Endothelial cell of umbilical vein (primary cell): ENCODE measurements at regions not wholly inside any gene's neighbourhood (a gene's known extent, or its start where the extent isn't known, plus 50 kb on each side); places are given as distances from the start of the nearest gene placed in this dataset.

Experiments used
- BruUV-seq: library from RNA; stranded (reverse); fragments of 400-500 nt; replicated peaks from 2 replicates; lab custom pipeline; 2021; lab: Mats Ljungman, UMichigan
- CTCF ChIA-PET: fragments of 300-600, 350-600 bp; sonication (Branson Sonifier 250); formaldehyde crosslinking; loops from one replicate; lab custom pipeline; 2021; ENCODE audit warnings: antibody characterized with exemption, inconsistent platforms; lab: Charles Lee
- POLR2A ChIA-PET: fragments of 300-600, 350-600 bp; sonication (Branson Sonifier 250); formaldehyde crosslinking; loops from one replicate; lab custom pipeline; 2021; ENCODE audit warnings: antibody characterized with exemption, inconsistent platforms; lab: Charles Lee
- DNase-seq: peaks from one replicate; pipeline ENCODE4 v3.0.0-alpha.2; 2011; ENCODE audit warnings: low read depth, low spot score
- FAIRE-seq: peaks from 2 replicates; lab custom pipeline; 2011; peaks lifted over from hg19 to GRCh38; lab: Jason Lieb, UNC
- H2AFZ ChIP-seq: 2 replicates; pipeline ENCODE4 v1.6.0; 2012; ENCODE audit warnings: low read depth, low read length, control low read depth, inconsistent platforms
- H3K27ac ChIP-seq: 2 replicates; pipeline ENCODE4 v1.5.1; 2011; ENCODE audit warnings: low read depth, mild to moderate bottlenecking, control low read depth, low read length, moderate library complexity; ENCODE audit not compliant: insufficient read depth
- H3K27me3 ChIP-seq, 2 experiments: 2 replicates each; pipeline versions ENCODE4 v1.6.0 to v1.6.1; 2011; ENCODE audit warnings: low read length in 2 of 2, mixed read lengths in 1 of 2; ENCODE audit not compliant: control insufficient read depth in 2 of 2, insufficient read depth in 2 of 2
- H3K36me3 ChIP-seq, 2 experiments: 2 replicates in 1 of 2; 3 replicates in 1 of 2; pipeline ENCODE4 v1.5.1; 2011; ENCODE audit warnings: low read length in 2 of 2, mild to moderate bottlenecking in 1 of 2, moderate library complexity in 1 of 2; ENCODE audit not compliant: control insufficient read depth in 2 of 2, insufficient read depth in 2 of 2; ENCODE audit errors: extremely low read depth in 1 of 2
- H3K4me1 ChIP-seq: 3 replicates; pipeline ENCODE4 v1.5.1; 2011; ENCODE audit warnings: mild to moderate bottlenecking, low read length; ENCODE audit not compliant: control insufficient read depth, insufficient read depth; ENCODE audit errors: extremely low read depth
- H3K4me2 ChIP-seq: 2 replicates; pipeline ENCODE4 v1.6.1; 2011; ENCODE audit warnings: low read length, control low read depth, mixed read lengths; ENCODE audit not compliant: insufficient read depth
- H3K4me3 ChIP-seq, 3 experiments: fragments of 200-600 bp in 1 of 3; sonication (generic), shearing (Covaris generic) in 1 of 3; replicated peaks in 1 of 3; 2 replicates each; pipeline ENCODE4 v1.5.1; 2011 to 2016; ENCODE audit warnings: control low read depth in 3 of 3, low read length in 3 of 3, mild to moderate bottlenecking in 2 of 3, inconsistent platforms in 1 of 3, low read depth in 1 of 3, moderate library complexity in 1 of 3; ENCODE audit not compliant: insufficient read depth in 1 of 3
- H3K79me2 ChIP-seq: 2 replicates; pipeline ENCODE4 v1.6.0; 2012; ENCODE audit warnings: low read length, inconsistent platforms; ENCODE audit not compliant: control insufficient read depth, insufficient read depth
- H3K9ac ChIP-seq: replicated peaks from 2 replicates; pipeline ENCODE3; 2011; ENCODE audit warnings: low read length, control low read depth; ENCODE audit not compliant: insufficient read depth; ENCODE audit errors: extremely low read depth
- H3K9me1 ChIP-seq: replicated peaks from 3 replicates; pipeline ENCODE4 v1.6.0; 2011; ENCODE audit warnings: mild to moderate bottlenecking, low read length; ENCODE audit not compliant: control insufficient read depth, insufficient read depth; ENCODE audit errors: extremely low read depth
- H3K9me3 ChIP-seq: replicated peaks from 2 replicates; pipeline ENCODE4 v1.5.1; 2012; ENCODE audit warnings: low read length, inconsistent platforms; ENCODE audit not compliant: control insufficient read depth, insufficient read depth
- H4K20me1 ChIP-seq: replicated peaks from 2 replicates; pipeline ENCODE3; 2011; ENCODE audit warnings: mild to moderate bottlenecking, low read length; ENCODE audit not compliant: control insufficient read depth, insufficient read depth; ENCODE audit errors: extremely low read depth
- EZH2 ChIP-seq: IDR thresholded peaks from 2 replicates; pipeline ENCODE4 v1.6.1; 2012; ENCODE audit warnings: borderline replicate concordance, low read depth, mild to moderate bottlenecking, moderate library complexity, low read length, inconsistent platforms; ENCODE audit not compliant: severe bottlenecking
- FOS ChIP-seq: IDR thresholded peaks from 2 replicates; pipeline ENCODE4 v1.6.1; 2011; ENCODE audit warnings: mild to moderate bottlenecking, low read length, moderate library complexity, borderline replicate concordance; ENCODE audit not compliant: insufficient read depth
- GATA2 ChIP-seq: IDR thresholded peaks from 2 replicates; pipeline ENCODE4 v1.7.0; 2011; ENCODE audit warnings: low read depth, mild to moderate bottlenecking, moderate library complexity, mixed read lengths, low read length; ENCODE audit not compliant: insufficient read length, insufficient read depth
- JUN ChIP-seq: IDR thresholded peaks from 2 replicates; pipeline ENCODE4 v1.6.1; 2011; ENCODE audit warnings: borderline replicate concordance, low read depth; ENCODE audit not compliant: insufficient read length, insufficient read depth
- MYC ChIP-seq: IDR thresholded peaks from one replicate; pipeline ENCODE4 v1.6.1; 2011; ENCODE audit warnings: mild to moderate bottlenecking, low read depth, low read length
- POLR2A ChIP-seq: IDR thresholded peaks from 2 replicates; pipeline ENCODE4 v1.6.1; 2012; ENCODE audit warnings: low read depth, mild to moderate bottlenecking, control low read depth, low read length
- POLR2AphosphoS5 ChIP-seq: IDR thresholded peaks from 2 replicates; pipeline ENCODE4 v1.6.1; 2012; ENCODE audit warnings: low read depth, mild to moderate bottlenecking, control low read depth, low read length, moderate library complexity; ENCODE audit not compliant: insufficient read depth
- dilution Hi-C: fragments of 300-500 bp; cut with MboI; formaldehyde crosslinking; loops from one replicate; pipeline ENCODE4 v1.15.0; 2019; ENCODE audit warnings: low sequenced_read_pairs; ENCODE audit not compliant: extremely low pct_ligation_motif_present
- intact Hi-C: fragments of 100-400 bp; cut with micrococcal nuclease; formaldehyde crosslinking; loops from one replicate; pipeline ENCODE4 v1.10.0; 2022
- TF ChIP-seq, protein P1 (sequence below): IDR thresholded peaks from 2 replicates; pipeline ENCODE4 v1.6.1; 2011; ENCODE audit not compliant: insufficient read depth, insufficient read length
- TF ChIP-seq, protein P2 (sequence below), 2 donors: IDR thresholded peaks; 1 replicate in 1 of 2; 2 replicates in 1 of 2; pipeline ENCODE4 v1.5.1; 2011; ENCODE audit warnings: low read length in 2 of 2, mild to moderate bottlenecking in 2 of 2, moderate library complexity in 2 of 2, control low read depth in 1 of 2, inconsistent platforms in 1 of 2, low read depth in 1 of 2; ENCODE audit not compliant: insufficient read depth in 1 of 2; ENCODE audit errors: extremely low read depth in 1 of 2

DNA sequence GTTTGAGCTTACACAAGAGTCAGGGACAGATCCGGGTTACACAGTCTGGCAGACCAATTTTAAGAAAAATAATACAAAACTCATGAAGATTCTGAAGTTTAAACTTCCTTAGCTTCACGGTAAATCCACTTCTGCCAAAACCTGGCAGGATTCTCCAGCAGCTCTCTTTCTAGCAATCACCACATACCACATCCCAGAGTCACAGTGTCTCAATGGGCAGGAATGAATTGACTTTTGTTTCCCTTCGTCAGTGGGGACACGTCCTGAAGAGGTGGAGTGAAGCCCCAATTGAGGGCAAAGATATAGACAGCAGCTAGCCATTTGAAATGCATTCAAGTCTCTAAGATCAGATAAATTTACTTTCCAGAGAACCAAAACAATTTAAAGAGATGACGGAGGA lies 117.1 kb upstream of the ARHGAP5 start:
- Histone ChIP-seq H3K27me3 (no peaks in the 10 kb centered on the region), H3K9me3 (no peaks in the 10 kb centered on the region), H3K4me2 (no peak overlapping the region), H3K4me1 (no peaks in the 10 kb centered on the region), H3K27ac (no peak overlapping the region), H3K9me1 (no peaks in the 10 kb centered on the region), H3K79me2 (no peaks in the 10 kb centered on the region), H2AFZ (no peak overlapping the region), H3K9ac (no peak overlapping the region), H3K4me3 (no peak overlapping the region), H3K36me3 (no peaks in the 10 kb centered on the region), H4K20me1 (no peaks in the 10 kb centered on the region)
- intact Hi-C loops = no loop called here
- CTCF ChIA-PET = interaction anchor here (1.5 kb wide), 1 partner anchor 9 kb away, joined by 3 read pairs; no protein-coding TSS in a partner anchor
- TF ChIP-seq, protein P1, sequence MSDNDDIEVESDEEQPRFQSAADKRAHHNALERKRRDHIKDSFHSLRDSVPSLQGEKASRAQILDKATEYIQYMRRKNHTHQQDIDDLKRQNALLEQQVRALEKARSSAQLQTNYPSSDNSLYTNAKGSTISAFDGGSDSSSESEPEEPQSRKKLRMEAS = no peak
- TF ChIP-seq POLR2AphosphoS5 (no peak), POLR2A (no peak), JUN (no peak), MYC (no peak), EZH2 (no peak), FOS (no peak), GATA2 (no peak)
- TF ChIP-seq, protein P2, sequence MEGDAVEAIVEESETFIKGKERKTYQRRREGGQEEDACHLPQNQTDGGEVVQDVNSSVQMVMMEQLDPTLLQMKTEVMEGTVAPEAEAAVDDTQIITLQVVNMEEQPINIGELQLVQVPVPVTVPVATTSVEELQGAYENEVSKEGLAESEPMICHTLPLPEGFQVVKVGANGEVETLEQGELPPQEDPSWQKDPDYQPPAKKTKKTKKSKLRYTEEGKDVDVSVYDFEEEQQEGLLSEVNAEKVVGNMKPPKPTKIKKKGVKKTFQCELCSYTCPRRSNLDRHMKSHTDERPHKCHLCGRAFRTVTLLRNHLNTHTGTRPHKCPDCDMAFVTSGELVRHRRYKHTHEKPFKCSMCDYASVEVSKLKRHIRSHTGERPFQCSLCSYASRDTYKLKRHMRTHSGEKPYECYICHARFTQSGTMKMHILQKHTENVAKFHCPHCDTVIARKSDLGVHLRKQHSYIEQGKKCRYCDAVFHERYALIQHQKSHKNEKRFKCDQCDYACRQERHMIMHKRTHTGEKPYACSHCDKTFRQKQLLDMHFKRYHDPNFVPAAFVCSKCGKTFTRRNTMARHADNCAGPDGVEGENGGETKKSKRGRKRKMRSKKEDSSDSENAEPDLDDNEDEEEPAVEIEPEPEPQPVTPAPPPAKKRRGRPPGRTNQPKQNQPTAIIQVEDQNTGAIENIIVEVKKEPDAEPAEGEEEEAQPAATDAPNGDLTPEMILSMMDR (IDR thresholded peaks at IDR 0.05; ENCODE audit: extremely low read depth in 1 of 2, insufficient read depth in 1 of 2, low read depth in 1 of 2, low read length in 2 of 2) = no peak
- POLR2A ChIA-PET = no interaction called here
- dilution Hi-C loops = no loop called here
- DNase-seq (no peak), FAIRE-seq (no peak)
- BruUV-seq = no TSS peak
